Epithelial cell of proximal tubule (primary cell): ENCODE measurements at regions not wholly inside any gene's neighbourhood (a gene's known extent, or its start where the extent isn't known, plus 50 kb on each side); places are given as distances from the start of the nearest gene placed in this dataset.

Experiments
- DNase-seq: peaks from one replicate; pipeline ENCODE4 v3.0.0-alpha.2; 2011; ENCODE audit warnings: low read depth
- H3K4me3 ChIP-seq: 2 replicates; pipeline ENCODE4 v1.5.1; 2011; ENCODE audit warnings: low read depth, mild to moderate bottlenecking, low read length
- CTCF ChIP-seq: conservative IDR thresholded peaks from 2 replicates; pipeline ENCODE4 v1.5.1; 2012; ENCODE audit warnings: low read depth, mild to moderate bottlenecking, low read length

DNA sequence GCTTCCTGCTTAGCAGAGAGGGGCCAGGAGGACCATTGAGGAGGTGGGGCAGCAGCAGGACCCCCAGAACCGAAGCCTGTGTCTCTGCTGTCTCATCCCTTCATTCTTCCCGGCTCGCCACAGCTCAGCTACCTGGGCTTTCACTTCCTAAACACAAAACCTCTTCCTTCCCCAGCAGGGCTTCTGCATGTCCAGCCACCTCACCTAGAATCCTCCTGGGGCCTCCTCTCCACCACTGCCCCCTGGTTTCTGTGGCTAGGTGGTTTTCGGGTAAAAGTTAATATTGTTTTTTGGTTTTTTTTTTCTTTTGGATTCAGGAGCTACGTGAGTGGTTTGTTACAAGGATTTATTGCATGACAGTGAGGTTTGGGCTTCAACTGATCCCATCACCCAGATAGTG is 61.8 kb upstream of the PABPC3 start:
- no peak for TF ChIP-seq CTCF
- no peak overlapping the region for H3K4me3 ChIP-seq
- no peak for DNase-seq

GRCh38 chr13:25037057-25037813 is 58.7 kb upstream of the PABPC3 start:
- TF ChIP-seq CTCF, result peak; percentile 85
- no peak overlapping the region for H3K4me3 ChIP-seq
- peak; percentile 9 for DNase-seq

DNA sequence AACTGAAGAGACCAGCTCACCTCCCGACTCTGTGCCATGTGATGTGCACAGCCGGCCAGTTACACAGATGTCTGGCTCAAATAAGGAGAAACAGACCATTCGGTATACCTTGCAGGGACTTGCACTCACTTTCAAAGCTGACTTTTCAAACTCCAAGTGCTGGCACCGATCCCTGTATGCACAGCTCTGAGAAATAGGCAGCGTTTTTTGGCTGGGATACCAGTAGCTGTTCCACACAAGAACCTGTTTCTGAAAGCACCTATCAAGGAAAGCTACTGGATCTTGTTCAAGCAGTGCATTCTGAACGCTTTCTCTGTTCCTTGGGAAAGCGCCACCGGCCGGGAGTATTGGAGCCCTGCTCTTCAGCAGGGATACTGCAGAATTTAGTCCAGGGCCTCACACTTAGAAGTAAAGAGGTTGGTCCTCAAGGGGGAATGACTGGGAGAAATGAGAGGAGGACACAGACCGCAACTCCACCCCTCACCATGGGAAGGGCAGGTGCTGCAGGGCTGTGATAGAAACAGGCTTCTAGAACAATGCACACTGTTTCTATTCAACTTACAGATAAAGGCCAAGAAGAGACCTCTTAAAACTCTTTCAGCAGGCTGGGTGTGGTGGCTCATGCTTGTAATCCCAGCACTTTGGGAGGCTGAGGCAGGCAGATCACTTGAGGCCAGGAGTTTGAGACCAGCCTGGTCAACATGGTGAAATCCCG is 53.6 kb upstream of the PABPC3 start:
- TF ChIP-seq CTCF, result no peak
- no peak overlapping the region for H3K4me3 ChIP-seq
- DNase-seq, result no peak

DNA sequence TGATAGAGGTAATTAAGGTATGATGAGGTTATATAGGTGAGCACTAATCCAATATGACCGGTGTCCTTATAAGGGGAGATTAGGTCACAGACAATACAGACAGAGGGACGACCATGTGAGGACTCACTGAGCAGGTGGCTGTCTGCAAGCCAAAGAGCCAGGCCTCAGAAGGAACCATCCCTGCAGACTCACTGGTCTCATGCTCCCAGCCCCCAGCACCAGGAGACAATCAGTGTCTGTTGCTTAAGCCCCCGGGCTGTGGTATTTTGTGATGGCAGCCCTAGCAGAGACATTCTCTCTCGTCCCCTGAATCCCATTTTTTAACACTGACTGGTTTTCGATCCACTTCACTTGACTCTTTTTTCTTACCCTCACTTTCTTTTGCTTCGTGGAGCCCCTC is 51.9 kb upstream of the PABPC3 start:
- TF ChIP-seq CTCF, result no peak

More for the DNA sequence above, 51.9 kb upstream of the PABPC3 start:
- no peak for DNase-seq
- H3K4me3 ChIP-seq, result no peak overlapping the region
